Right ventricle myocardium superior (tissue), 1 donor: ENCODE measurements at regions not wholly inside any gene's neighbourhood (a gene's known extent, or its start where the extent isn't known, plus 50 kb on each side); places are given as distances from the start of the nearest gene placed in this dataset.

ENCODE experiments used
- ATAC-seq: fragments of 200-7000 bp; cut with Tn5 transposase; one replicate; pipeline ENCODE4 v1.9.1; 2020; ENCODE audit warnings: mild to moderate bottlenecking; ENCODE audit not compliant: poor library complexity
- DNase-seq: peaks from one replicate; pipeline ENCODE4 v3.0.0-alpha.2; 2020
- intact Hi-C: fragments of 100-400 bp; cut with DNase I; formaldehyde crosslinking; loops from one replicate; pipeline ENCODE4 v1.11.2; 2022
- donor health status: DM: no; HTN: yes; CAD: no; lungs with severe emphysema.

GRCh38 chrX:20463296-20464075 is 196.8 kb upstream of the RPS6KA3 start:
- ATAC-seq (no peak), DNase-seq (no peak)
- intact Hi-C loops: no loop called here

GRCh38 chrX:20461576-20461975 is 194.9 kb upstream of the RPS6KA3 start:
- intact Hi-C loops: no loop called here
- no peak for ATAC-seq

GRCh38 chrX:20461002-20461401 is 194.3 kb upstream of the RPS6KA3 start:
- no peak for DNase-seq
- intact Hi-C loops: no loop called here
- ATAC-seq: no peak

More at GRCh38 chrX:20461576-20461975, 194.9 kb upstream of the RPS6KA3 start:
- no peak for DNase-seq

- intact Hi-C loops: no loop called here
- no peak for ATAC-seq
- no peak for DNase-seq
These were observed 193.0 kb upstream of the RPS6KA3 start for GRCh38 chrX:20459410-20460350.

- intact Hi-C loops: no loop called here
- ATAC-seq: no peak
- DNase-seq: no peak
These were observed 190.3 kb upstream of the RPS6KA3 start for GRCh38 chrX:20456971-20457370.

- no peak for ATAC-seq
- DNase-seq: no peak
- intact Hi-C loops: no loop called here
These were observed 188.3 kb upstream of the RPS6KA3 start for GRCh38 chrX:20455001-20455400.

- DNase-seq: no peak
- ATAC-seq: no peak
- intact Hi-C loops: no loop called here
These were observed 187.4 kb upstream of the RPS6KA3 start for GRCh38 chrX:20454117-20454516.

- intact Hi-C loops: no loop called here
- no peak for DNase-seq
- ATAC-seq: no peak
These were observed 185.8 kb upstream of the RPS6KA3 start for GRCh38 chrX:20452487-20452886.

GRCh38 chrX:20451929-20452328 is 185.2 kb upstream of the RPS6KA3 start:
- intact Hi-C loops: no loop called here
- DNase-seq (no peak), ATAC-seq (no peak)

GRCh38 chrX:20445109-20445508 is 178.4 kb upstream of the RPS6KA3 start:
- intact Hi-C loops: no loop called here
- ATAC-seq (no peak), DNase-seq (no peak)

- DNase-seq: peak; percentile 88
- intact Hi-C loops: loop anchor here (5.0 kb wide), 1 partner anchor 190 kb away; no protein-coding TSS in a partner anchor
- ATAC-seq: peak; percentile 91
These were observed 175.9 kb upstream of the RPS6KA3 start for GRCh38 chrX:20442597-20442996.

GRCh38 chrX:20441123-20441522 is 174.4 kb upstream of the RPS6KA3 start:
- ATAC-seq: no peak
- intact Hi-C loops: loop anchor here (5.0 kb wide), 1 partner anchor 189 kb away; no protein-coding TSS in a partner anchor
- no peak for DNase-seq

GRCh38 chrX:20438871-20439526 is 172.3 kb upstream of the RPS6KA3 start:
- intact Hi-C loops: no loop called here
- ATAC-seq (no peak), DNase-seq (no peak)

- no peak for ATAC-seq
- no peak for DNase-seq
- intact Hi-C loops: no loop called here
These were observed 171.0 kb upstream of the RPS6KA3 start for GRCh38 chrX:20437683-20438082.

GRCh38 chrX:20435913-20436312 is 169.2 kb upstream of the RPS6KA3 start:
- ATAC-seq: no peak
- intact Hi-C loops: no loop called here
- no peak for DNase-seq

GRCh38 chrX:20434986-20435385 is 168.3 kb upstream of the RPS6KA3 start:
- DNase-seq: no peak
- ATAC-seq: no peak
- intact Hi-C loops: no loop called here

GRCh38 chrX:20433388-20433775 is 166.7 kb upstream of the RPS6KA3 start:
- intact Hi-C loops: no loop called here
- DNase-seq: no peak
- ATAC-seq: no peak

GRCh38 chrX:20432746-20433387 is 166.2 kb upstream of the RPS6KA3 start:
- DNase-seq (no peak), ATAC-seq (no peak)
- intact Hi-C loops: no loop called here

- intact Hi-C loops: no loop called here
- no peak for ATAC-seq
- no peak for DNase-seq
These were observed 165.3 kb upstream of the RPS6KA3 start for GRCh38 chrX:20432048-20432447.
